K562 (cell line): ENCODE measurements at regions not wholly inside any gene's neighbourhood (a gene's known extent, or its start where the extent isn't known, plus 50 kb on each side); places are given as distances from the start of the nearest gene placed in this dataset.

Source experiments
- BMI1 ChIP-seq: fragments of 150-350 bp; IDR thresholded peaks from 2 replicates; pipeline ENCODE4 v1.6.1; 2014; ENCODE audit warnings: low read length
- CBX5 ChIP-seq: IDR thresholded peaks from 2 replicates; pipeline ENCODE4 v1.6.1; 2014; ENCODE audit warnings: low read depth, borderline replicate concordance
- ESRRA ChIP-seq: fragments of 450-650 bp; IDR thresholded peaks from 2 replicates; pipeline ENCODE4 v1.6.1; 2014; ENCODE audit warnings: low read depth, mild to moderate bottlenecking, moderate library complexity, borderline replicate concordance
- JUND ChIP-seq, 2 experiments: IDR thresholded peaks; 2 replicates in 1 of 2; 3 replicates in 1 of 2; pipeline ENCODE4 v1.6.1; 2011; ENCODE audit warnings: borderline replicate concordance in 2 of 2, low read depth in 2 of 2, low read length in 2 of 2, improper control_type of control experiment in 1 of 2, missing biosample characterization in 1 of 2, missing genetic modification characterization in 1 of 2, missing genetic modification reagents in 1 of 2
- KDM1A ChIP-seq, 2 experiments: fragments of 450-650 bp; IDR thresholded peaks; 2 replicates each; pipeline ENCODE4 v1.6.1; 2016; ENCODE audit warnings: mild to moderate bottlenecking in 2 of 2
- MYC ChIP-seq, 2 experiments: fragments of 250-450 bp in 1 of 2; sonication (Bioruptor Pico) in 1 of 2; IDR thresholded peaks; 2 replicates each; pipeline versions ENCODE4 v1.5.1 to v1.6.1; 2012 to 2021; ENCODE audit warnings: low read depth in 2 of 2, borderline replicate concordance in 1 of 2, improper control_type of control experiment in 1 of 2, low read length in 1 of 2, mild to moderate bottlenecking in 1 of 2, moderate library complexity in 1 of 2
- NFE2L1 ChIP-seq: fragments of 450-650 bp; IDR thresholded peaks from 2 replicates; pipeline ENCODE4 v1.6.1; 2016; ENCODE audit warnings: missing genetic modification characterization, low read depth, mild to moderate bottlenecking, missing compliant biosample characterization, moderate library complexity, borderline replicate concordance
- PCBP2 ChIP-seq: fragments of 200-400 bp; formaldehyde crosslinking; IDR thresholded peaks from 2 replicates; pipeline ENCODE4 v1.6.1; 2018; ENCODE audit warnings: low read length, low read depth, mild to moderate bottlenecking, moderate library complexity; ENCODE audit not compliant: poor library complexity, severe bottlenecking
- POLR2AphosphoS5 ChIP-seq: IDR thresholded peaks from 2 replicates; pipeline ENCODE4 v1.6.1; 2011; ENCODE audit warnings: mild to moderate bottlenecking, low read depth, low read length, moderate library complexity; ENCODE audit not compliant: control insufficient read depth, insufficient read depth
- PTBP1 ChIP-seq: fragments of 200-400 bp; formaldehyde crosslinking; IDR thresholded peaks from 2 replicates; pipeline ENCODE4 v1.6.1; 2017; ENCODE audit warnings: low read depth, low read length
- U2AF1 ChIP-seq: fragments of 200-400 bp; formaldehyde crosslinking; optimal IDR thresholded peaks from 2 replicates; pipeline ENCODE3; 2017; ENCODE audit warnings: mild to moderate bottlenecking, low read depth, low read length, moderate library complexity
- ZBED1 ChIP-seq: IDR thresholded peaks from 2 replicates; pipeline ENCODE4 v1.6.1; 2014
- TF ChIP-seq, protein P1 (sequence below): sonication (generic); formaldehyde crosslinking; IDR thresholded peaks from 2 replicates; pipeline ENCODE4 v1.8.0; 2022; ENCODE audit warnings: mild to moderate bottlenecking, low read depth, missing genetic modification reagents
- TF ChIP-seq, protein P2 (sequence below), 3 experiments: IDR thresholded peaks in 2 of 3; conservative IDR thresholded peaks in 1 of 3; 2 replicates each; pipeline ENCODE4 v1.5.1; 2011 to 2012; ENCODE audit warnings: low read length in 3 of 3, mild to moderate bottlenecking in 3 of 3, control low read depth in 2 of 3, improper control_type of control experiment in 1 of 3, inconsistent platforms in 1 of 3, low read depth in 1 of 3, mixed read lengths in 1 of 3, moderate library complexity in 1 of 3; ENCODE audit not compliant: insufficient read depth in 2 of 3

DNA sequence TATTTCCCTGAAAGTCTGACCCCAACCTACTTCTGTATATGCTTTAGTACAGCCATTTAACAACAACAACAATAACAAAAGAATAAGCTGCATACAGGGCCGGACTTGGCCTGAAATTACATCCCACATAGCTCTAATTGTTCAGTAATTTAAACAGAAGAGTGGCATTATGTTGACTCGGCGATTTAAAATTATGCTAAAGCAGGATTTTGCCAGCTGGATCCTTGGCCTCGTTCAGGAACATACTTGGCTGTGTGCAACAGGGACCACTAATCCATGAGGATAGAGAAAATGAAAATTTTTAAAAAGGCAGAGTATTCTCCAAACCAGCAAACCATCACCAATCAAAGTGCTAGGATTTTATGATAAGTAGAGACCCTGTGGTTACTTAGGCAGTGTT lies 433.1 kb upstream of the RBMS3 start:
- TF ChIP-seq NFE2L1 (tag) (no peak), PTBP1 (no peak), CBX5 (no peak), U2AF1 (no peak), MYC (IDR thresholded peaks at IDR 0.05; ENCODE audit: low read depth, low read length) (no peak), MYC (CRISPR knock-in tag; IDR thresholded peaks at IDR 0.05; ENCODE audit: borderline replicate concordance, low read depth) (no peak), POLR2AphosphoS5 (no peak), KDM1A (IDR thresholded peaks at IDR 0.05) (no peak), JUND (IDR thresholded peaks at IDR 0.05; ENCODE audit: borderline replicate concordance, low read depth, low read length) (no peak), JUND (tag; IDR thresholded peaks at IDR 0.05; ENCODE audit: borderline replicate concordance, low read depth, low read length) (no peak), PCBP2 (no peak), ZBED1 (no peak), ESRRA (no peak), BMI1 (no peak)
- TF ChIP-seq, protein P1, sequence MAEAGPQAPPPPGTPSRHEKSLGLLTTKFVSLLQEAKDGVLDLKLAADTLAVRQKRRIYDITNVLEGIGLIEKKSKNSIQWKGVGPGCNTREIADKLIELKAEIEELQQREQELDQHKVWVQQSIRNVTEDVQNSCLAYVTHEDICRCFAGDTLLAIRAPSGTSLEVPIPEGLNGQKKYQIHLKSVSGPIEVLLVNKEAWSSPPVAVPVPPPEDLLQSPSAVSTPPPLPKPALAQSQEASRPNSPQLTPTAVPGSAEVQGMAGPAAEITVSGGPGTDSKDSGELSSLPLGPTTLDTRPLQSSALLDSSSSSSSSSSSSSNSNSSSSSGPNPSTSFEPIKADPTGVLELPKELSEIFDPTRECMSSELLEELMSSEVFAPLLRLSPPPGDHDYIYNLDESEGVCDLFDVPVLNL (CRISPR knock-in tag), result no peak
- TF ChIP-seq, protein P2, sequence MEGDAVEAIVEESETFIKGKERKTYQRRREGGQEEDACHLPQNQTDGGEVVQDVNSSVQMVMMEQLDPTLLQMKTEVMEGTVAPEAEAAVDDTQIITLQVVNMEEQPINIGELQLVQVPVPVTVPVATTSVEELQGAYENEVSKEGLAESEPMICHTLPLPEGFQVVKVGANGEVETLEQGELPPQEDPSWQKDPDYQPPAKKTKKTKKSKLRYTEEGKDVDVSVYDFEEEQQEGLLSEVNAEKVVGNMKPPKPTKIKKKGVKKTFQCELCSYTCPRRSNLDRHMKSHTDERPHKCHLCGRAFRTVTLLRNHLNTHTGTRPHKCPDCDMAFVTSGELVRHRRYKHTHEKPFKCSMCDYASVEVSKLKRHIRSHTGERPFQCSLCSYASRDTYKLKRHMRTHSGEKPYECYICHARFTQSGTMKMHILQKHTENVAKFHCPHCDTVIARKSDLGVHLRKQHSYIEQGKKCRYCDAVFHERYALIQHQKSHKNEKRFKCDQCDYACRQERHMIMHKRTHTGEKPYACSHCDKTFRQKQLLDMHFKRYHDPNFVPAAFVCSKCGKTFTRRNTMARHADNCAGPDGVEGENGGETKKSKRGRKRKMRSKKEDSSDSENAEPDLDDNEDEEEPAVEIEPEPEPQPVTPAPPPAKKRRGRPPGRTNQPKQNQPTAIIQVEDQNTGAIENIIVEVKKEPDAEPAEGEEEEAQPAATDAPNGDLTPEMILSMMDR (IDR thresholded peaks at IDR 0.05 in 2 of 3, conservative IDR thresholded peaks at IDR 0.05 in 1 of 3; ENCODE audit: insufficient read depth in 2 of 3, low read depth in 1 of 3, low read length in 3 of 3), result no peak
